Brain microvascular endothelial cell (primary cell): ENCODE measurements at regions not wholly inside any gene's neighbourhood (a gene's known extent, or its start where the extent isn't known, plus 50 kb on each side); places are given as distances from the start of the nearest gene placed in this dataset.

Experiments
- DNase-seq: peaks from one replicate; pipeline ENCODE4 v3.0.0-alpha.2; 2020
- H3K27ac ChIP-seq: fragments of 250-450 bp; sonication (Bioruptor Pico); 2 replicates; pipeline ENCODE4 v1.5.1; 2020; ENCODE audit warnings: mild to moderate bottlenecking, moderate library complexity
- H3K27me3 ChIP-seq: fragments of 250-450 bp; sonication (Bioruptor Pico); replicated peaks from 2 replicates; pipeline ENCODE4 v1.5.1; 2020; ENCODE audit warnings: mild to moderate bottlenecking
- H3K36me3 ChIP-seq: fragments of 250-450 bp; sonication (Bioruptor Pico); replicated peaks from 2 replicates; pipeline ENCODE4 v1.5.1; 2020; ENCODE audit warnings: mild to moderate bottlenecking
- H3K4me3 ChIP-seq: 2 replicates; pipeline ENCODE4 v1.5.1; 2011; ENCODE audit warnings: low read depth, mild to moderate bottlenecking, control low read depth, low read length, moderate library complexity
- in situ Hi-C: cut with HindIII; loops from 2 replicates; pipeline ENCODE4 v1.10.0; 2017; ENCODE audit warnings: low sequenced_read_pairs, low pct_ligation_motif_present
- TF ChIP-seq, protein P1 (sequence below): IDR thresholded peaks from 2 replicates; pipeline ENCODE4 v1.5.1; 2011; ENCODE audit warnings: low read depth, mild to moderate bottlenecking, moderate library complexity, low read length, control low read depth, inconsistent platforms; ENCODE audit errors: missing control alignments

DNA sequence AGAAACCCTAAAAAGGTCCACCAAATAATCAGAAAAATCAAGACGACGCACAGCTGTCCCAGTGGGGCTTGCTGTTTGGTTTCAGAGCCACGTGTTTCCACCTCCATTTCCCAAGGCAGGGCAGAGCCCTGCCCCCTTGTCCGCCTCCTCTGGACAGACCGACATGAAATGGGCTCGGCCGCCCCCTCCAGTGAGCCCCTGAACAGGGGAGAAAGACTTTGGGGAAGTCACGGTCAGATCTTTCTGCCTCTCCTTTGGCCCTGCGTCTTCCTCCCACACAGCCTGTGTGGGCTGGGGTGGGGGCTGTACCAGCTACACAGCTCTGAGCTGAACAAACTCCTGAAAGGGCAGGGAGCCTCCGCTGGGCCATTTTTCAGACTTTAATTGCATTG is 230.7 kb downstream of the ENGASE start:
- TF ChIP-seq, protein P1, sequence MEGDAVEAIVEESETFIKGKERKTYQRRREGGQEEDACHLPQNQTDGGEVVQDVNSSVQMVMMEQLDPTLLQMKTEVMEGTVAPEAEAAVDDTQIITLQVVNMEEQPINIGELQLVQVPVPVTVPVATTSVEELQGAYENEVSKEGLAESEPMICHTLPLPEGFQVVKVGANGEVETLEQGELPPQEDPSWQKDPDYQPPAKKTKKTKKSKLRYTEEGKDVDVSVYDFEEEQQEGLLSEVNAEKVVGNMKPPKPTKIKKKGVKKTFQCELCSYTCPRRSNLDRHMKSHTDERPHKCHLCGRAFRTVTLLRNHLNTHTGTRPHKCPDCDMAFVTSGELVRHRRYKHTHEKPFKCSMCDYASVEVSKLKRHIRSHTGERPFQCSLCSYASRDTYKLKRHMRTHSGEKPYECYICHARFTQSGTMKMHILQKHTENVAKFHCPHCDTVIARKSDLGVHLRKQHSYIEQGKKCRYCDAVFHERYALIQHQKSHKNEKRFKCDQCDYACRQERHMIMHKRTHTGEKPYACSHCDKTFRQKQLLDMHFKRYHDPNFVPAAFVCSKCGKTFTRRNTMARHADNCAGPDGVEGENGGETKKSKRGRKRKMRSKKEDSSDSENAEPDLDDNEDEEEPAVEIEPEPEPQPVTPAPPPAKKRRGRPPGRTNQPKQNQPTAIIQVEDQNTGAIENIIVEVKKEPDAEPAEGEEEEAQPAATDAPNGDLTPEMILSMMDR, result no peak
- DNase-seq, result no peak
- H3K27me3 ChIP-seq, result no peaks in the 10 kb centered on the region
- in situ Hi-C loops, result no loop called here
- H3K36me3 ChIP-seq, result no peaks in the 10 kb centered on the region
- no peak overlapping the region for H3K27ac ChIP-seq
- H3K4me3 ChIP-seq, result no peak overlapping the region

DNA sequence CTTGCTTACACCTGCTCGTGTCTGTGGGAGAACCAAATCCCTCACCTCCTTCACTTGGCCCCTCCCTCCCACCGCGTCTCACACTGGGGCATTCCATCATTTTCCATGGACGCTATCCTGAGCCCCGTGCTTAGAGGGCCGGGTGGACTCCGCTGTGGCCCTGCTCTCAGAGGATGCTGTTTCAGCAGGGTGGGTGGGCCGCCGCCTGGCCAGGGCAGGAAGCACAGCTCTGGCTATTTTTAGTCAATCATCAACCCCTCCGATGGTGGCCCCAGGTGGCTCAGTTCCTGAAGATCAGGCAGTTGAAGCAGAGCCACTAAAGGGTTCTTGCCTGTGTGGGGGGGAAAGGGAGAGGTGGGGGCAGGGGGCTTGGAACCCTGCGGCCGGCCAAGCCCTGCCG is 230.3 kb downstream of the ENGASE start:
- Histone ChIP-seq H3K27me3 (no peaks in the 10 kb centered on the region), H3K27ac (no peak overlapping the region), H3K4me3 (no peak overlapping the region), H3K36me3 (no peaks in the 10 kb centered on the region)
- in situ Hi-C loops, result no loop called here
- TF ChIP-seq, protein P1, result no peak
- DNase-seq, result no peak

DNA sequence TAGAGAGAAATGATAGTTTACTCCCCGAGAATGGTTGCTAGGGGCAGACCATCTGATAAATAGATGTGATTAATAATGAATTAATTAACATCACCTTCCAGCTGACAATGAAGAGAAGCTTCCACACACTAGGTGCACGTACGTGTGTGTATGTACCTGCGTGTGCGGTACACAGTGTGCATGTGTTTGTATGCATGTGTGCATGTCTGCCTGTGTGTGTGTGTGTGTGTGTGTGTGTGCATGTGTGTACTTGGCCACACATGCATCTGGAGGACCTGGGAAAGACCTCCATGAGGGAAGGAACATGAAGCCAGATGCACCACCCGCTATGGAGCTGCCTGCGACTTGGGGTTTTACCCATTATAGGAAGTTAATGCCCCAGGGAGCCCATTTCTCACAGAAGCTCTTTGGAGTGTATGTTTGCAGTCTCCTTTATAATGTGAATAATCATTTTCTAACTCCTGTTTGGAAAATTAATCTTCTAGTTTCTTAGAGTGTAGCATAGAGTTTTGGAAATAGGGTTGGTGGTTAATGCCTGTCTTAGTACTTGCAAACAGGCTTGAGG is 229.1 kb downstream of the ENGASE start:
- Histone ChIP-seq H3K27me3 (no peaks in the 10 kb centered on the region), H3K36me3 (no peaks in the 10 kb centered on the region), H3K4me3 (no peak overlapping the region), H3K27ac (no peak overlapping the region)
- TF ChIP-seq, protein P1, result no peak
- DNase-seq, result no peak
- in situ Hi-C loops, result no loop called here

- no peak for DNase-seq
- TF ChIP-seq, protein P1, result no peak
- in situ Hi-C loops, result no loop called here
- Histone ChIP-seq H3K27me3 (no peaks in the 10 kb centered on the region), H3K27ac (no peak overlapping the region), H3K36me3 (no peaks in the 10 kb centered on the region), H3K4me3 (no peak overlapping the region)
These were observed 226.8 kb downstream of the ENGASE start for GRCh38 chr17:79301469-79301868.

DNA sequence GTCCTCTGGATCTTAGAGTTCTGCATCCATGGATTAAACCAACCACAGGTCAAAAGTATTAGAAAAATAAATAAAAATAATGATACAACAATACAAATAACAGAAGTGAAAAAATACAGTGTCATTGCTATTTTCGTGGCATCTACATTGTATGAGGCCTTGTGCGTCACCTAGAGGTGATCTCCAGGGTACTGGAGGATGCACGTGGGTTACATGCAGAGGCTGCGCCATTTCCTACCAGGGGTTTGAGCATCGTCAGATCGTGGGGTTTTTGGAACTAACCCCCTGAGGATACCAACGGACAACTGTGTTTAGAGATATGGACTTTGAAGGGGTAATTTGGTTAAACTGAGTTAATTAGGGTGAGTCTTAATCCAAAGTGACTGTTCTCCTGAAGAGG is 224.7 kb downstream of the ENGASE start:
- no peak for DNase-seq
- H3K27me3 ChIP-seq, result no peaks in the 10 kb centered on the region
- H3K27ac ChIP-seq, result no peak overlapping the region
- H3K4me3 ChIP-seq, result no peak overlapping the region
- in situ Hi-C loops, result no loop called here
- TF ChIP-seq, protein P1, result no peak
- no peaks in the 10 kb centered on the region for H3K36me3 ChIP-seq

GRCh38 chr17:79298799-79299198 is 224.2 kb downstream of the ENGASE start:
- in situ Hi-C loops, result no loop called here
- TF ChIP-seq, protein P1, result no peak
- no peak for DNase-seq
- no peaks in the 10 kb centered on the region for H3K27me3 ChIP-seq
- no peak overlapping the region for H3K4me3 ChIP-seq
- no peak overlapping the region for H3K27ac ChIP-seq
- no peaks in the 10 kb centered on the region for H3K36me3 ChIP-seq
